CD4-positive, alpha-beta memory T cell (primary cell): ENCODE measurements at regions not wholly inside any gene's neighbourhood (a gene's known extent, or its start where the extent isn't known, plus 50 kb on each side); places are given as distances from the start of the nearest gene placed in this dataset.
"Not testable (repeated sequence)": the region's sequence is repeated elsewhere in the genome, so short reads cannot be mapped to it uniquely, and the experiment has no call there.

Experiments
- CTCF ChIA-PET: fragments of 350-600 bp; sonication (Branson Sonifier 250); formaldehyde crosslinking; loops from one replicate; lab custom pipeline; 2021; ENCODE audit warnings: inconsistent platforms; ENCODE audit not compliant: partially characterized antibody; lab: Charles Lee
- POLR2A ChIA-PET: fragments of 350-600 bp; sonication (Branson Sonifier 250); formaldehyde crosslinking; loops from one replicate; lab custom pipeline; 2021; ENCODE audit not compliant: partially characterized antibody; lab: Charles Lee
- DNase-seq, 5 donors: peaks; one replicate each; pipeline versions ENCODE4 v3.0.0 to v3.0.0-alpha.2; 2020 to 2022; ENCODE audit warnings: mixed read lengths in 1 of 5
- H3K27ac ChIP-seq: one replicate; pipeline ENCODE4 v1.7.0; 2013; ENCODE audit warnings: low read depth, low read length
- H3K27me3 ChIP-seq: 2 replicates; pipeline ENCODE4 v1.7.0; 2013; ENCODE audit warnings: mild to moderate bottlenecking, low read length, moderate library complexity; ENCODE audit not compliant: insufficient read depth
- H3K36me3 ChIP-seq: 2 replicates; pipeline ENCODE4 v1.7.0; 2013; ENCODE audit warnings: mild to moderate bottlenecking, low read length, moderate library complexity; ENCODE audit not compliant: insufficient read depth
- H3K4me1 ChIP-seq: 2 replicates; pipeline ENCODE4 v1.7.0; 2013; ENCODE audit warnings: mild to moderate bottlenecking, low read length, moderate library complexity; ENCODE audit not compliant: insufficient read depth
- H3K4me3 ChIP-seq, 2 donors: one replicate each; pipeline ENCODE4 v1.7.0; 2013; ENCODE audit warnings: low read length in 2 of 2, mild to moderate bottlenecking in 1 of 2
- H3K9me3 ChIP-seq, 2 donors: one replicate each; pipeline ENCODE4 v1.7.0; 2013; ENCODE audit warnings: low read length in 2 of 2, control low read depth in 1 of 2; ENCODE audit not compliant: control insufficient read depth in 1 of 2
- H3K27ac Mint-ChIP-seq, 7 donors: one replicate each; pipeline ENCODE4 v1.8.0; 2020 to 2021; ENCODE audit warnings: mixed read lengths in 7 of 7, mild to moderate bottlenecking in 6 of 7, inconsistent platforms in 3 of 7, moderate library complexity in 3 of 7
- H3K27me3 Mint-ChIP-seq, 2 donors: one replicate each; pipeline ENCODE4 v1.8.0; 2020 to 2021; ENCODE audit warnings: mixed read lengths in 2 of 2
- H3K36me3 Mint-ChIP-seq, 2 donors: one replicate each; pipeline ENCODE4 v1.8.0; 2020 to 2021; ENCODE audit warnings: mixed read lengths in 2 of 2, inconsistent platforms in 1 of 2, mild to moderate bottlenecking in 1 of 2
- H3K4me1 Mint-ChIP-seq, 4 donors: one replicate each; pipeline ENCODE4 v1.8.0; 2020 to 2021; ENCODE audit warnings: mixed read lengths in 4 of 4, mild to moderate bottlenecking in 1 of 4
- H3K4me3 Mint-ChIP-seq, 8 donors: one replicate each; pipeline ENCODE4 v1.8.0; 2020 to 2021; ENCODE audit warnings: mixed read lengths in 8 of 8, mild to moderate bottlenecking in 7 of 8, moderate library complexity in 6 of 8, inconsistent platforms in 3 of 8
- H3K9me3 Mint-ChIP-seq, 8 donors: one replicate each; pipeline ENCODE4 v1.8.0; 2020 to 2021; ENCODE audit warnings: mixed read lengths in 8 of 8, mild to moderate bottlenecking in 5 of 8, inconsistent platforms in 3 of 8, moderate library complexity in 1 of 8
- intact Hi-C: fragments of 100-400 bp; cut with micrococcal nuclease; formaldehyde crosslinking; loops from one replicate; pipeline ENCODE4 v1.15.1; 2023

GRCh38 chr11:13216019-13216710, 61.4 kb upstream of the BMAL1 start:
- H3K9me3 ChIP-seq, result no peaks in the 10 kb centered on the region
- no peak for DNase-seq
- ChIA-PET CTCF (interaction anchor here (1.1 to 1.2 kb wide), 3 partner anchors 19 to 129 kb away, joined by 3 to 6 read pairs (median 3); no protein-coding TSS in a partner anchor), POLR2A (no interaction called here)
- Mint-ChIP-seq H3K27me3 (no peaks in the 10 kb centered on the region), H3K4me3 (no peak overlapping the region), H3K36me3 (no peaks in the 10 kb centered on the region), H3K27ac (no peak overlapping the region), H3K4me1 (no peaks in the 10 kb centered on the region), H3K9me3 (peaks cover 0 to 2% (median 0%) of the 10 kb centered on the region in 8 donors)
- intact Hi-C loops, result no loop called here
- no peaks in the 10 kb centered on the region for H3K27me3 ChIP-seq
- no peaks in the 10 kb centered on the region for H3K36me3 ChIP-seq
- no peak overlapping the region for H3K4me3 ChIP-seq
- H3K27ac ChIP-seq, result no peak overlapping the region
- no peaks in the 10 kb centered on the region for H3K4me1 ChIP-seq

- H3K4me1 ChIP-seq, result no peaks in the 10 kb centered on the region
- no peaks in the 10 kb centered on the region for H3K9me3 ChIP-seq
- POLR2A ChIA-PET, result no interaction called here
- Mint-ChIP-seq H3K4me1 (no peaks in the 10 kb centered on the region), H3K4me3 (no peak overlapping the region), H3K27me3 (no peaks in the 10 kb centered on the region), H3K9me3 (peaks cover 0 to 2% (median 0%) of the 10 kb centered on the region in 8 donors), H3K27ac (no peak overlapping the region), H3K36me3 (no peaks in the 10 kb centered on the region)
- no peaks in the 10 kb centered on the region for H3K27me3 ChIP-seq
- intact Hi-C loops, result no loop called here
- H3K27ac ChIP-seq, result no peak overlapping the region
- H3K4me3 ChIP-seq, result no peak overlapping the region
- no peaks in the 10 kb centered on the region for H3K36me3 ChIP-seq
- CTCF ChIA-PET, result interaction anchor here (1.1 to 1.2 kb wide), 5 partner anchors 18 to 128 kb away, joined by 3 to 6 read pairs (median 3); no protein-coding TSS in a partner anchor
- DNase-seq, result no peak
Observed at GRCh38 chr11:13216711-13217075, 60.9 kb upstream of the BMAL1 start.

- DNase-seq, CTCF ChIA-PET, H3K36me3 Mint-ChIP-seq, H3K27me3 ChIP-seq, H3K36me3 ChIP-seq, POLR2A ChIA-PET, H3K27ac Mint-ChIP-seq, H3K27me3 Mint-ChIP-seq, H3K4me1 Mint-ChIP-seq, H3K9me3 ChIP-seq, intact Hi-C loops, H3K4me1 ChIP-seq, H3K4me3 Mint-ChIP-seq, H3K9me3 Mint-ChIP-seq, H3K4me3 ChIP-seq, H3K27ac ChIP-seq: not testable (repeated sequence)
Observed at GRCh38 chr11:13218685-13219084, 58.9 kb upstream of the BMAL1 start.

- H3K27me3 ChIP-seq, result no peaks in the 10 kb centered on the region
- no peaks in the 10 kb centered on the region for H3K36me3 ChIP-seq
- intact Hi-C loops, result no loop called here
- DNase-seq, result no peak
- POLR2A ChIA-PET, result no interaction called here
- no peaks in the 10 kb centered on the region for H3K9me3 ChIP-seq
- H3K27ac ChIP-seq, result no peak overlapping the region
- no peaks in the 10 kb centered on the region for H3K36me3 Mint-ChIP-seq
- H3K27ac Mint-ChIP-seq, result no peak overlapping the region
- H3K4me1 Mint-ChIP-seq, result no peaks in the 10 kb centered on the region
- H3K4me1 ChIP-seq, result no peaks in the 10 kb centered on the region
- peaks cover 0 to 2% (median 0%) of the 10 kb centered on the region in 8 donors for H3K9me3 Mint-ChIP-seq
- H3K4me3 Mint-ChIP-seq, result no peak overlapping the region
- CTCF ChIA-PET, result interaction anchor here (0.9 kb wide), 1 partner anchor 10 kb away, joined by 3 read pairs; no protein-coding TSS in a partner anchor
- no peaks in the 10 kb centered on the region for H3K27me3 Mint-ChIP-seq
- H3K4me3 ChIP-seq, result no peak overlapping the region
Observed at GRCh38 chr11:13220148-13220547, 57.4 kb upstream of the BMAL1 start.

- Mint-ChIP-seq H3K4me3 (no peak overlapping the region), H3K27ac (no peak overlapping the region), H3K4me1 (no peaks in the 10 kb centered on the region), H3K9me3 (peaks cover 0 to 2% (median 0%) of the 10 kb centered on the region in 8 donors), H3K36me3 (no peaks in the 10 kb centered on the region), H3K27me3 (no peaks in the 10 kb centered on the region)
- no peak for DNase-seq
- no peak overlapping the region for H3K4me3 ChIP-seq
- no peaks in the 10 kb centered on the region for H3K9me3 ChIP-seq
- POLR2A ChIA-PET, result interaction anchor here (0.5 to 0.7 kb wide), 2 partner anchors 50 to 228 kb away, joined by 3 to 5 read pairs; no protein-coding TSS in a partner anchor
- no peaks in the 10 kb centered on the region for H3K36me3 ChIP-seq
- no peak overlapping the region for H3K27ac ChIP-seq
- H3K4me1 ChIP-seq, result no peaks in the 10 kb centered on the region
- no peaks in the 10 kb centered on the region for H3K27me3 ChIP-seq
- CTCF ChIA-PET, result interaction anchor here (1.8 kb wide), 1 partner anchor 17 kb away, joined by 6 read pairs; no protein-coding TSS in a partner anchor
- intact Hi-C loops, result no loop called here
Observed at GRCh38 chr11:13221722-13222121, 55.9 kb upstream of the BMAL1 start.

- H3K9me3 Mint-ChIP-seq, result peaks cover 0 to 2% (median 0%) of the 10 kb centered on the region in 8 donors
- H3K4me3 Mint-ChIP-seq, result no peak overlapping the region
- Histone ChIP-seq H3K27me3 (no peaks in the 10 kb centered on the region), H3K9me3 (no peaks in the 10 kb centered on the region), H3K27ac (no peak overlapping the region), H3K36me3 (no peaks in the 10 kb centered on the region), H3K4me1 (no peaks in the 10 kb centered on the region), H3K4me3 (no peak overlapping the region)
- intact Hi-C loops, result no loop called here
- H3K27ac Mint-ChIP-seq, result no peak overlapping the region
- no peaks in the 10 kb centered on the region for H3K27me3 Mint-ChIP-seq
- POLR2A ChIA-PET, result no interaction called here
- H3K36me3 Mint-ChIP-seq, result no peaks in the 10 kb centered on the region
- H3K4me1 Mint-ChIP-seq, result no peaks in the 10 kb centered on the region
- DNase-seq, result no peak
- CTCF ChIA-PET, result interaction anchor here (1.8 kb wide), 1 partner anchor 17 kb away, joined by 6 read pairs; no protein-coding TSS in a partner anchor
Observed at GRCh38 chr11:13222285-13222684, 55.3 kb upstream of the BMAL1 start.

- peaks cover 0 to 2% (median 0%) of the 10 kb centered on the region in 8 donors for H3K9me3 Mint-ChIP-seq
- no peaks in the 10 kb centered on the region for H3K27me3 Mint-ChIP-seq
- intact Hi-C loops, result no loop called here
- no peaks in the 10 kb centered on the region for H3K4me1 ChIP-seq
- DNase-seq, result no peak
- H3K36me3 ChIP-seq, result no peaks in the 10 kb centered on the region
- peaks cover 0 to under 1% (median under 1%) of the 10 kb centered on the region in 4 donors for H3K4me1 Mint-ChIP-seq
- H3K27me3 ChIP-seq, result no peaks in the 10 kb centered on the region
- ChIA-PET CTCF (interaction anchor here (1.0 to 1.4 kb wide), 3 partner anchors 13 to 113 kb away, joined by 3 to 6 read pairs (median 3); no protein-coding TSS in a partner anchor), POLR2A (no interaction called here)
- no peak overlapping the region for H3K27ac Mint-ChIP-seq
- no peak overlapping the region for H3K4me3 Mint-ChIP-seq
- no peak overlapping the region for H3K4me3 ChIP-seq
- H3K36me3 Mint-ChIP-seq, result no peaks in the 10 kb centered on the region
- H3K27ac ChIP-seq, result no peak overlapping the region
- no peaks in the 10 kb centered on the region for H3K9me3 ChIP-seq
Observed at GRCh38 chr11:13223112-13223511, 54.5 kb upstream of the BMAL1 start.
